ENCODE measurements at regions not wholly inside any gene's neighbourhood (a gene's known extent, or its start where the extent isn't known, plus 50 kb on each side); places are given as distances from the start of the nearest gene placed in this dataset.

DNA sequence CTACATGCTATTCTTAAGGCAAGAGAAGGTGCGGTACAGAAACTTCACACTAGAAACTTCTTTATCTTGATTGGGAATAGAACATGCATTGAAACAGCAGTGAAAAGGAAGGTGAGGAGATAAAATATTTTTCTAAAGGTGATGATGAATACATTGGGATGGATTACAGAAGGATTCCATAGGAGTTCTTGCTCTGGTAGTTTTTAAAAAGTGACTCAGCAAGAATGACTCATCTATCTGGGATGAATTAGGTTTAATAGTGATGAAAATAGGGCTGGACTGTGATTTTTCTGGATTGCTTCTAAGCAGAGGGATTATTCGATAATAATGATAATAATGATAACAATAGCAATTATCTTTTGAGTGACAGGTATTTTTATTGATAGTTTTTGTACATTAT, 65.6 kb upstream of the HS3ST4 start:
- no peaks in the 10 kb centered on the region for H3K27me3 ChIP-seq (ENCODE audit: control insufficient read depth, insufficient read depth, low read length)
- FAIRE-seq (no peak), DNase-seq (ENCODE audit: low read depth) (peak; percentile 15)
- H3K36me3 ChIP-seq (ENCODE audit: control insufficient read depth, insufficient read depth, low read length) = no peaks in the 10 kb centered on the region
- no peak overlapping the region for H3K4me3 ChIP-seq (ENCODE audit: low read depth, low read length)
- TF ChIP-seq, protein P1, sequence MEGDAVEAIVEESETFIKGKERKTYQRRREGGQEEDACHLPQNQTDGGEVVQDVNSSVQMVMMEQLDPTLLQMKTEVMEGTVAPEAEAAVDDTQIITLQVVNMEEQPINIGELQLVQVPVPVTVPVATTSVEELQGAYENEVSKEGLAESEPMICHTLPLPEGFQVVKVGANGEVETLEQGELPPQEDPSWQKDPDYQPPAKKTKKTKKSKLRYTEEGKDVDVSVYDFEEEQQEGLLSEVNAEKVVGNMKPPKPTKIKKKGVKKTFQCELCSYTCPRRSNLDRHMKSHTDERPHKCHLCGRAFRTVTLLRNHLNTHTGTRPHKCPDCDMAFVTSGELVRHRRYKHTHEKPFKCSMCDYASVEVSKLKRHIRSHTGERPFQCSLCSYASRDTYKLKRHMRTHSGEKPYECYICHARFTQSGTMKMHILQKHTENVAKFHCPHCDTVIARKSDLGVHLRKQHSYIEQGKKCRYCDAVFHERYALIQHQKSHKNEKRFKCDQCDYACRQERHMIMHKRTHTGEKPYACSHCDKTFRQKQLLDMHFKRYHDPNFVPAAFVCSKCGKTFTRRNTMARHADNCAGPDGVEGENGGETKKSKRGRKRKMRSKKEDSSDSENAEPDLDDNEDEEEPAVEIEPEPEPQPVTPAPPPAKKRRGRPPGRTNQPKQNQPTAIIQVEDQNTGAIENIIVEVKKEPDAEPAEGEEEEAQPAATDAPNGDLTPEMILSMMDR (IDR thresholded peaks at IDR 0.05; ENCODE audit: insufficient read depth, low read length, severe bottlenecking) = no peak

DNA sequence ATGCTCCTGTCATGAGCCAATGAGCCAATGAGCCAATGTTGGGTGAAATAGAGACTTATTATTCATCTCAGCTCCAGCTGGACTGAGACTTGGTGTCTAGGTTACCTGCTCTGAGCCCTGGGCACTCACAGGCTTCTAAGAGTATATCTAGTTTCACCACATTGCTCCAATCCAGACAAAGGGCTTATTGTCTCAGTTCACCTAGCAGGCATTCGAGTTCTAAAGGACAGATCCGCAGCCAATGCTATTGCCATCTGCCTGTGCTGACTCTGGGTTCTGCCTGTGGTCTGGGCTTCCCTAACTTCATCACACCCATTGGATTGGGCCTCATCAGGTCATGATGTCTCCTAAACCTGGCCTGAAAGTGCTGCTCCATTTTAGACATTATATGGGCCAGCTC, 66.1 kb upstream of the HS3ST4 start:
- no peak overlapping the region for H3K4me3 ChIP-seq (ENCODE audit: low read depth, low read length)
- DNase-seq (ENCODE audit: low read depth) (no peak), FAIRE-seq (no peak)
- H3K36me3 ChIP-seq (ENCODE audit: control insufficient read depth, insufficient read depth, low read length) = no peaks in the 10 kb centered on the region
- H3K27me3 ChIP-seq (ENCODE audit: control insufficient read depth, insufficient read depth, low read length) = no peaks in the 10 kb centered on the region
- TF ChIP-seq, protein P1 (IDR thresholded peaks at IDR 0.05; ENCODE audit: insufficient read depth, low read length, severe bottlenecking) = no peak

DNA sequence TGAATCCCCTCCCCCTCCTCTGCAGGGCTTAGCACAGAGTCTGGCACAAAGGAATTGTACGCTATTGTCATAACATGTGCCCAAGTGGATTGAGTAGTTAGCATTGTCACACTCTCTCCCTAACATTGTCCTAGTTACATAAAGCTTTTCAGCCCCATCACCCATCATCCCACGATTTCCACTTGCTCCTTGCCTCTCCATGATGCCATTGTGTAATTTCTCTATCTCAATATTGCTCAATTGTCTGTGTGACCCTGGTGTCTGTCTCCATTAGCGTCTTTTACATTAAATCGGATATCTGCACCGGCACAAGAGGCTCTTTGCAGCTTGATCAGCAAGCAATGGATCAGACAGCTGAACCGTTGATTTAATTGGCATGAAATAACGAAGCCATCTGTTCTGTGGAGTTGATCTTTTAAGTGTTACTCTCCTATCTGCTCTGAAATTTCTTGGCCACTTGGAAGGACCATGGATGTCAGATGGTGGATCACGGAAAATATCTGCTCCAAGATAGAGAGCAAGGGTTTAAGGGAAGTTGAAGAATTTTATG, 77.0 kb upstream of the HS3ST4 start:
- FAIRE-seq (no peak), DNase-seq (ENCODE audit: low read depth) (no peak)
- no peak overlapping the region for H3K4me3 ChIP-seq (ENCODE audit: low read depth, low read length)
- TF ChIP-seq, protein P1 (IDR thresholded peaks at IDR 0.05; ENCODE audit: insufficient read depth, low read length, severe bottlenecking) = no peak
- no peaks in the 10 kb centered on the region for H3K27me3 ChIP-seq (ENCODE audit: control insufficient read depth, insufficient read depth, low read length)
- H3K36me3 ChIP-seq (ENCODE audit: control insufficient read depth, insufficient read depth, low read length) = no peaks in the 10 kb centered on the region

DNA sequence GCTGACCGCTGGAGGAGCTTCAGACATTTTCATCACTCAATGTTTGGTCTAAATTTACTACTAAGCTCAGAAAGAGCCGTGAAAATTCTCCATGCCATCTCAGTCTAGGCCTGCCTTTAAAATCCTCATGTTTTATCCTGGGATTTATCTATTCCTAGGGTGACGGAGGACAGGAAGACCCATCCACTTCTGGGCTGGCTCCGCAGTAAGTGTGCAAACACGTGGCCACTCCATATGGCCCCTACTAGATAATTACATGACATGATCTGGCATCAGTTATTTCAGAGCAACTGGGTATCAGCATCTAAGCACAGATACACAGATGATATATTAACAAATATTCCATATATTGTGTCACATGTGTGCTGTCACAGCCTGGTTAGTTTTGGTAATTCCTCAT, 77.8 kb upstream of the HS3ST4 start:
- H3K4me3 ChIP-seq (ENCODE audit: low read depth, low read length) = no peak overlapping the region
- TF ChIP-seq, protein P1 (IDR thresholded peaks at IDR 0.05; ENCODE audit: insufficient read depth, low read length, severe bottlenecking) = no peak
- FAIRE-seq = no peak
- H3K27me3 ChIP-seq (ENCODE audit: control insufficient read depth, insufficient read depth, low read length) = no peaks in the 10 kb centered on the region
- no peak for DNase-seq (ENCODE audit: low read depth)
- no peaks in the 10 kb centered on the region for H3K36me3 ChIP-seq (ENCODE audit: control insufficient read depth, insufficient read depth, low read length)

DNA sequence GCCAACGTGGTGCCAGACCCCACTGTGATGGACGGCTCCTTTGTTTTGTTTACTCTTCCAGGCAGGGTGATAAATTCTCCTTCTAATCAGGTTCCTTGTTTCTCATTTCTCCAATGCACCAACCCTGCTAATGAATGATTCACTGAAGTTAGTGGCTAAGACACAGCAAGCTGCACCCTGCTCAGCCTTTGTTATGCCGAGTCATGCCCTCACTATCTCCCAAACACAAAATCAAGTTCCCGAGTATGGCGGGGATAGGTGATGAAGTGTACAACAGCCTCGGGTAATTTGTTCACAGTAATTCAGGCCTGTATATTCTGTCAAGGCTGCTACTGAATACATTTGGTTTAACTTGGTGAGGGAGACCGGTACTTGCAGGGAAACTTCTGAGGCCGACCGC, 83.8 kb upstream of the HS3ST4 start:
- Histone ChIP-seq H3K36me3 (ENCODE audit: control insufficient read depth, insufficient read depth, low read length) (no peaks in the 10 kb centered on the region), H3K4me3 (ENCODE audit: low read depth, low read length) (no peak overlapping the region), H3K27me3 (ENCODE audit: control insufficient read depth, insufficient read depth, low read length) (no peaks in the 10 kb centered on the region)
- no peak for FAIRE-seq
- no peak for DNase-seq (ENCODE audit: low read depth)
- TF ChIP-seq, protein P1 (IDR thresholded peaks at IDR 0.05; ENCODE audit: insufficient read depth, low read length, severe bottlenecking) = no peak

DNA sequence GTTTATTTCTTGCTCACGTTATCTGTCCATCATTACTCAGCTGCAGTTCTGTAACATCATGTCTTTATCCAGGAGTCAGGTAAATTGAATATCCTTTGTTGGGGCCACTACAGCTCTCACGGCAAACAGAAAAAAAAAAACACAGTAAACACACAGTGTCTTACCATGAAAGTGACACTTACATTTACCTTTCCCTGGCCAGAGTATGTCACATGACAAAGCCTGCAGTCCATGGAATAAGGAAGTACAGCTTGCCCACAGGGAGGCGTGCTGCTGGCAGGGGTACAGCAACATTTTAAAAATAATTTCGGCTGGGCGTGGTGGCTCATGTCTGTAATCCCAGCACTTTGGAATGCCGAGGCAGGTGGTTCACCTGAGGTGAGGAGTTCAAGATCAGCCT, 85.7 kb upstream of the HS3ST4 start:
- DNase-seq (ENCODE audit: low read depth) (no peak), FAIRE-seq (no peak)
- no peak overlapping the region for H3K4me3 ChIP-seq (ENCODE audit: low read depth, low read length)
- TF ChIP-seq, protein P1 (IDR thresholded peaks at IDR 0.05; ENCODE audit: insufficient read depth, low read length, severe bottlenecking) = no peak
- no peaks in the 10 kb centered on the region for H3K36me3 ChIP-seq (ENCODE audit: control insufficient read depth, insufficient read depth, low read length)
- H3K27me3 ChIP-seq (ENCODE audit: control insufficient read depth, insufficient read depth, low read length) = no peaks in the 10 kb centered on the region
